Suprapubic skin (tissue), 4 donors: ENCODE measurements at regions not wholly inside any gene's neighbourhood (a gene's known extent, or its start where the extent isn't known, plus 50 kb on each side); places are given as distances from the start of the nearest gene placed in this dataset.
A peak's percentile ranks its signal among the peaks of the same experiment; 100 is the strongest.

Source experiments
- DNase-seq, 2 donors: peaks; one replicate each; pipeline ENCODE4 v3.0.0-alpha.2; 2019; ENCODE audit warnings: low spot score in 2 of 2
- H3K27ac ChIP-seq: fragments of 200-600 bp; sonication (generic); one replicate; pipeline ENCODE4 v1.5.1; 2019
- H3K27me3 ChIP-seq: fragments of 200-600 bp; sonication (generic); one replicate; pipeline ENCODE4 v1.5.1; 2019
- H3K36me3 ChIP-seq: fragments of 200-600 bp; sonication (generic); one replicate; pipeline ENCODE4 v1.5.1; 2019
- H3K4me1 ChIP-seq: fragments of 200-600 bp; sonication (generic); one replicate; pipeline ENCODE4 v1.5.1; 2019
- H3K4me3 ChIP-seq: fragments of 200-600 bp; sonication (generic); one replicate; pipeline ENCODE4 v1.5.1; 2019; ENCODE audit warnings: mild to moderate bottlenecking
- H3K9me3 ChIP-seq: fragments of 200-600 bp; sonication (generic); one replicate; pipeline ENCODE4 v1.5.1; 2019
- CTCF ChIP-seq, 2 donors: fragments of 200-600 bp in 1 of 2; fragments of 450-650 bp in 1 of 2; sonication (generic) in 1 of 2; IDR thresholded peaks; one replicate each; pipeline ENCODE4 v1.5.1; 2016 to 2019; ENCODE audit warnings: antibody characterized with exemption in 2 of 2, mild to moderate bottlenecking in 1 of 2, moderate library complexity in 1 of 2
- EP300 ChIP-seq: sonication (generic); formaldehyde crosslinking; IDR thresholded peaks from one replicate; pipeline ENCODE4 v1.6.1; 2017; ENCODE audit warnings: antibody characterized with exemption
- POLR2A ChIP-seq, 2 donors: fragments of 450-650 bp; IDR thresholded peaks; one replicate each; pipeline ENCODE4 v1.6.1; 2017; ENCODE audit warnings: antibody characterized with exemption in 2 of 2, mild to moderate bottlenecking in 2 of 2, moderate library complexity in 2 of 2
- POLR2AphosphoS5 ChIP-seq, 3 donors: sonication (generic); formaldehyde crosslinking; IDR thresholded peaks; one replicate each; pipeline ENCODE4 v1.6.1; 2017; ENCODE audit warnings: antibody characterized with exemption in 3 of 3
- WGBS: methylation state at CpG from one replicate; pipeline ENCODE4 v1.1.5; 2018; 5-methylcytosine and 5-hydroxymethylcytosine counted together

- no peaks in the 10 kb centered on the region for H3K4me1 ChIP-seq
- WGBS: 94% methylated on average over 2 of the region's 2 CpGs
Observed at GRCh38 chr2:219733746-219734145, 106.3 kb downstream of the SLC4A3 start.

GRCh38 chr2:219736209-219736608 is 108.8 kb downstream of the SLC4A3 start:
- WGBS: 2% methylated on average over 3 of the region's 3 CpGs
- DNase-seq: no peak

More at GRCh38 chr2:219733746-219734145, 106.3 kb downstream of the SLC4A3 start:
- DNase-seq: no peak
- TF ChIP-seq CTCF (IDR thresholded peaks at IDR 0.05) (no peak), POLR2AphosphoS5 (IDR thresholded peaks at IDR 0.05) (no peak), POLR2A (IDR thresholded peaks at IDR 0.05) (no peak), EP300 (no peak)
- no peaks in the 10 kb centered on the region for H3K9me3 ChIP-seq
- H3K27ac ChIP-seq: no peak overlapping the region
- H3K27me3 ChIP-seq: no peaks in the 10 kb centered on the region
- H3K36me3 ChIP-seq: no peaks in the 10 kb centered on the region
- no peak overlapping the region for H3K4me3 ChIP-seq

GRCh38 chr2:219737270-219737691 is 109.9 kb downstream of the SLC4A3 start:
- no peaks in the 10 kb centered on the region for H3K36me3 ChIP-seq
- H3K27me3 ChIP-seq: peaks cover 4% of the 10 kb centered on the region
- H3K9me3 ChIP-seq: no peaks in the 10 kb centered on the region
- no peaks in the 10 kb centered on the region for H3K4me1 ChIP-seq
- TF ChIP-seq EP300: no peak
- TF ChIP-seq POLR2A (IDR thresholded peaks at IDR 0.05): no peak
- TF ChIP-seq POLR2AphosphoS5 (IDR thresholded peaks at IDR 0.05): no peak
- no peak for TF ChIP-seq CTCF (IDR thresholded peaks at IDR 0.05)
- DNase-seq: no peak
- no peak overlapping the region for H3K27ac ChIP-seq
- WGBS: 68% methylated on average over 2 of the region's 4 CpGs
- H3K4me3 ChIP-seq: no peak overlapping the region

More at GRCh38 chr2:219736209-219736608, 108.8 kb downstream of the SLC4A3 start:
- no peak overlapping the region for H3K27ac ChIP-seq
- H3K4me3 ChIP-seq: no peak overlapping the region
- no peaks in the 10 kb centered on the region for H3K4me1 ChIP-seq
- TF ChIP-seq POLR2AphosphoS5 (IDR thresholded peaks at IDR 0.05) (no peak), CTCF (IDR thresholded peaks at IDR 0.05) (peak; percentile 23 to 43), EP300 (no peak), POLR2A (IDR thresholded peaks at IDR 0.05) (no peak)
- no peaks in the 10 kb centered on the region for H3K36me3 ChIP-seq
- no peaks in the 10 kb centered on the region for H3K9me3 ChIP-seq
- peaks cover 4% of the 10 kb centered on the region for H3K27me3 ChIP-seq

GRCh38 chr2:219739066-219739465 is 111.6 kb downstream of the SLC4A3 start:
- Histone ChIP-seq H3K4me3 (no peak overlapping the region), H3K4me1 (no peaks in the 10 kb centered on the region)

DNA sequence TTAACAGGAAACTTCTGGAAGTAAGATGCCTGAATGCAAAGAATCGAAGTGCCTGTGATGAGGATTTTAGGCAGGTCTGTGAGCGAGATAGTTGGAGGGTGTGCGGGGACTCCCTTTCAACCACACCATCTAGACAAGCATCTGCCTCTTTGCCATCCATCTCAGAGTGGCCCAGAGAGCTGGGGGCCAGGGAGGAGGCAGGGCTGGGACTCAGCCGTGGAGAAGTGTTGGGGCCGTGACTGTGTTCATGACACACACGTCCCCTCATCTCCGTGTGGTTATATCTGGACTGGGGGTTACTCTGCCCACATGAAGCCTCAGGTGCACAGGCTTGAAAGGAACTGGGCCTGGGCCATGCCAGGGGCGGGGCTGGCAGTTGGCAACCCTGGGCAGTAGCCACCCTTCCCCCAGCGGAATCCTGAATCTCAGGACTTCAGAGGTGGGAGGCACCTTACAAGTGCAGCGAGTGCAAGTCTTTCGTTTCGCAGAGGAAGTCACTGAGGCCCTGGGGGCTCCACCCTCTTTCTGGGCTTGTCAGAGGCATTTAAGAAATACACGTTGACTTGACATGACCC is 112.5 kb downstream of the SLC4A3 start:
- H3K27ac ChIP-seq: no peak overlapping the region
- no peaks in the 10 kb centered on the region for H3K9me3 ChIP-seq
- no peak for DNase-seq
- H3K36me3 ChIP-seq: no peaks in the 10 kb centered on the region
- WGBS: 86% methylated on average over 8 of the region's 13 CpGs
- TF ChIP-seq POLR2A (IDR thresholded peaks at IDR 0.05): no peak
- no peak for TF ChIP-seq POLR2AphosphoS5 (IDR thresholded peaks at IDR 0.05)
- no peak for TF ChIP-seq EP300
- no peak for TF ChIP-seq CTCF (IDR thresholded peaks at IDR 0.05)
- peaks cover 4% of the 10 kb centered on the region for H3K27me3 ChIP-seq
- H3K4me3 ChIP-seq: no peak overlapping the region
- H3K4me1 ChIP-seq: no peaks in the 10 kb centered on the region

More at GRCh38 chr2:219739066-219739465, 111.6 kb downstream of the SLC4A3 start:
- TF ChIP-seq CTCF (IDR thresholded peaks at IDR 0.05) (no peak), POLR2A (IDR thresholded peaks at IDR 0.05) (no peak), EP300 (no peak), POLR2AphosphoS5 (IDR thresholded peaks at IDR 0.05) (no peak)
- H3K36me3 ChIP-seq: no peaks in the 10 kb centered on the region
- 69% methylated on average over 4 of the region's 4 CpGs for WGBS
- H3K27ac ChIP-seq: no peak overlapping the region
- peaks cover 4% of the 10 kb centered on the region for H3K27me3 ChIP-seq
- DNase-seq: no peak
- no peaks in the 10 kb centered on the region for H3K9me3 ChIP-seq
